ENCODE measurements at regions not wholly inside any gene's neighbourhood (a gene's known extent, or its start where the extent isn't known, plus 50 kb on each side); places are given as distances from the start of the nearest gene placed in this dataset.

GRCh38 chr11:21839796-21840195, 353.1 kb upstream of the ANO5 start:
- no peak for DNase-seq (ENCODE audit: low read depth, low spot score)
- Histone ChIP-seq H3K27ac (ENCODE audit: low read depth, low read length) (no peak overlapping the region), H3K27me3 (ENCODE audit: control insufficient read depth, insufficient read depth, low read length) (no peaks in the 10 kb centered on the region), H3K4me3 (ENCODE audit: low read depth, low read length) (no peak overlapping the region), H3K9me3 (ENCODE audit: control insufficient read depth, insufficient read depth, low read length) (peaks cover 3% of the 10 kb centered on the region; the same call in 1 of the 2 replicates)
- CTCF ChIA-PET: no interaction called here
- POLR2A ChIA-PET: no interaction called here
- no peak for TF ChIP-seq CTCF (IDR thresholded peaks at IDR 0.05; ENCODE audit: low read depth, low read length)

GRCh38 chr11:21861314-21861713, 331.6 kb upstream of the ANO5 start:
- DNase-seq (ENCODE audit: low read depth, low spot score): no peak
- H3K9me3 ChIP-seq (ENCODE audit: control insufficient read depth, insufficient read depth, low read length): peaks cover 13% of the 10 kb centered on the region; the same call in 1 of the 2 replicates
- ChIA-PET CTCF (no interaction called here), POLR2A (no interaction called here)
- H3K4me3 ChIP-seq (ENCODE audit: low read depth, low read length): no peak overlapping the region
- no peaks in the 10 kb centered on the region for H3K27me3 ChIP-seq (ENCODE audit: control insufficient read depth, insufficient read depth, low read length)
- H3K27ac ChIP-seq (ENCODE audit: low read depth, low read length): no peak overlapping the region
- no peak for TF ChIP-seq CTCF (IDR thresholded peaks at IDR 0.05; ENCODE audit: low read depth, low read length)

- no peak overlapping the region for H3K4me3 ChIP-seq (ENCODE audit: low read depth, low read length)
- no peaks in the 10 kb centered on the region for H3K27me3 ChIP-seq (ENCODE audit: control insufficient read depth, insufficient read depth, low read length)
- H3K9me3 ChIP-seq (ENCODE audit: control insufficient read depth, insufficient read depth, low read length): peaks cover 10% of the 10 kb centered on the region; the same call in 1 of the 2 replicates
- DNase-seq (ENCODE audit: low read depth, low spot score): no peak
- H3K27ac ChIP-seq (ENCODE audit: low read depth, low read length): no peak overlapping the region
- ChIA-PET CTCF (no interaction called here), POLR2A (no interaction called here)
- TF ChIP-seq CTCF (IDR thresholded peaks at IDR 0.05; ENCODE audit: low read depth, low read length): no peak
Observed at GRCh38 chr11:21865541-21865940, 327.3 kb upstream of the ANO5 start.

GRCh38 chr11:21866781-21867180, 326.1 kb upstream of the ANO5 start:
- Histone ChIP-seq H3K4me3 (ENCODE audit: low read depth, low read length) (no peak overlapping the region), H3K27me3 (ENCODE audit: control insufficient read depth, insufficient read depth, low read length) (no peaks in the 10 kb centered on the region), H3K9me3 (ENCODE audit: control insufficient read depth, insufficient read depth, low read length) (peaks cover 10% of the 10 kb centered on the region; the same call in 1 of the 2 replicates), H3K27ac (ENCODE audit: low read depth, low read length) (no peak overlapping the region)
- DNase-seq (ENCODE audit: low read depth, low spot score): no peak
- ChIA-PET POLR2A (no interaction called here), CTCF (no interaction called here)
- TF ChIP-seq CTCF (IDR thresholded peaks at IDR 0.05; ENCODE audit: low read depth, low read length): no peak

GRCh38 chr11:21877151-21877550, 315.7 kb upstream of the ANO5 start:
- Histone ChIP-seq H3K27me3 (ENCODE audit: control insufficient read depth, insufficient read depth, low read length) (no peaks in the 10 kb centered on the region), H3K4me3 (ENCODE audit: low read depth, low read length) (no peak overlapping the region), H3K9me3 (ENCODE audit: control insufficient read depth, insufficient read depth, low read length) (peaks cover 10% of the 10 kb centered on the region), H3K27ac (ENCODE audit: low read depth, low read length) (no peak overlapping the region)
- ChIA-PET CTCF (no interaction called here), POLR2A (no interaction called here)
- TF ChIP-seq CTCF (IDR thresholded peaks at IDR 0.05; ENCODE audit: low read depth, low read length): no peak
- DNase-seq (ENCODE audit: low read depth, low spot score): no peak

All from AG04450 (cell line).